HG03521 (cell line): ENCODE measurements at regions not wholly inside any gene's neighbourhood (a gene's known extent, or its start where the extent isn't known, plus 50 kb on each side); places are given as distances from the start of the nearest gene placed in this dataset.
"Not testable (repeated sequence)": the region's sequence is repeated elsewhere in the genome, so short reads cannot be mapped to it uniquely, and the experiment has no call there.

Experiments used
- ATAC-seq: cut with Tn5 transposase; IDR thresholded peaks from one replicate; pipeline ENCODE4 v1.9.1; 2021; ENCODE audit warnings: mild to moderate bottlenecking, moderate library complexity; ENCODE audit not compliant: unreplicated experiment

GRCh38 chr13:50378509-50379044, 363.3 kb downstream of the KCNRG start:
- ATAC-seq: no peak

DNA sequence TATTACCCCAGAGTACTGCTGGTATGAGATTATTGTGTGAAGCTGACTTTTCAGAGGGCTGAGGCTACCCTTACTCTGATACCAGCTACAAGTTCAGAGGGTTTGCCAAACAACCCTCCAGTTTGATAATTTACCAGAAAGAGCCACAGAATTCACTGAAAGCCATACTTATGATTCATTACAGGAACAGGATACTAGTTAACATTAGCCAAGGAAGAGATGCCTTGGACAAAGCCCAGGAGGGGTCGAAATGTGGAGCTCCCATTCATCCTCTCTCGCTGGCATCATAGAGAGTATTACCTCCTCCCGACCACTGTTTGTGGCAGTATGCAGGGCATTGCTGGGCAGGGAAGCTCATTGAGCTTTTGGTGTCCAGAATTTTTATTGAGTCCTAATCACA, 364.3 kb downstream of the KCNRG start:
- ATAC-seq: no peak

DNA sequence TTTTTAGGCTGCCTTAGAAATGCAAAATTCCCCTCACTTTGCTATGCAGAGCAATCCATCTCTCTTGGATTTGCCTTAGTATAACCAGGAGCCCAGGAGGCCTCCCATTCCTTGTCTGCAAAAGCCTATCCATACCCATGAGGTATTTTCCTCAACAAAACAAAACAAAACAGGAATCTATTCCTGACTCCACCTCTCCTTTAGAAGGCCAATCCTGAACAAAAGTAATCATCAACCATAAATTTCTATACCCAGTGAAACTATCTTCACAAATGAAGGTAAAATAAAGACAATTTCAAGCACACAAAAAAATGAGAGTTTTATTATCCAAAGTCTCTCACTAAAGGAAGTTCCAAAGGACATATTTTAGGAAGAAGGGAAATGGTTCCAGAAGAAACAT, 365.7 kb downstream of the KCNRG start:
- no peak for ATAC-seq

GRCh38 chr13:50382511-50382910, 367.3 kb downstream of the KCNRG start:
- ATAC-seq: no peak

DNA sequence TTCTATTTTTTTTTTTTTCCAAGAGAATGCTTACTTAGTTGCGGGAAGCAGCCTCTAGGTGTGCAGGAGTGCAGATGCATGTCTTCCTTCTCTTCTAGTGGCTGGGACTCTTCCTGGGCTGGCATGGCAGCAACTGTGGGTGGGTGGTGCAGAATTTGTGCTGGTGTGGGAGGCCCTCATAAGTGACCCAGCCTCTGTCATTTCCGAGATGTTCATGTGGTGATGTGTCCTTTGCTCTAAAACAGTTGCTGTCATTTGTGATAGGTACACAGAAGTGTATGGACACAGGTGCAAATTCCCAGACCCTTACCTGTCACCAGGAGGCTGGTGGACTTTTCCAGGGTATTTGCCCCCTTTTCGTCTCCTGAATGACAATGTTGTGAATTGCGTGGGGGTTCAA, 367.7 kb downstream of the KCNRG start:
- ATAC-seq: no peak

- no peak for ATAC-seq
These were observed 369.5 kb downstream of the KCNRG start for GRCh38 chr13:50384724-50385123.

GRCh38 chr13:50386541-50387050, 371.4 kb downstream of the KCNRG start:
- ATAC-seq: no peak

DNA sequence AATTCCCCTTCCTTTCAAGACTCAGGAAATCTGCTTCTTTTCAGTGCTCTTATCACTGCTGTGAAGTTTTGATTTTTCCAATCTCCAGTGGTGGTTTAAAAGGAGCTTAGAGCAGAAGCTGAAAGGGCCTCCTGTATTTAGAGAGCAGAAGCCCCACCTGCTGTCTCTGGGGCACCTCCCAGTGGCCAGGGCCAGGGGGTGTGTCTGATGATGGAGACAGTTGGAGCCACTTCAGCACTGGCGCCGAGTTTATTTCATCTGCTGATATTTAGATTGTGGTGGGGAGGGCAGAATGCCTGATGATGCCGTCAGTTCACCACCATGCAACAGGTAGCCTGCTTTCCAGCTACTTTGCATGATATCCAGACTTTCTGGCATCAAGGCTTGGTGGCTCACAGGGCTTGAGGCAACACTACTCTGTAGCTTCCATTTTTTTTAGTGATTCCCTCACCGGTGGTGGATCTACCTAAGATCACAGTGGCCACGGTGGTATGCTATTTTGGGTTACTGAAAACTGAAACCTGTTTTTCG, 371.9 kb downstream of the KCNRG start:
- ATAC-seq: no peak

- ATAC-seq: no peak
These were observed 373.2 kb downstream of the KCNRG start for GRCh38 chr13:50388481-50388880.

DNA sequence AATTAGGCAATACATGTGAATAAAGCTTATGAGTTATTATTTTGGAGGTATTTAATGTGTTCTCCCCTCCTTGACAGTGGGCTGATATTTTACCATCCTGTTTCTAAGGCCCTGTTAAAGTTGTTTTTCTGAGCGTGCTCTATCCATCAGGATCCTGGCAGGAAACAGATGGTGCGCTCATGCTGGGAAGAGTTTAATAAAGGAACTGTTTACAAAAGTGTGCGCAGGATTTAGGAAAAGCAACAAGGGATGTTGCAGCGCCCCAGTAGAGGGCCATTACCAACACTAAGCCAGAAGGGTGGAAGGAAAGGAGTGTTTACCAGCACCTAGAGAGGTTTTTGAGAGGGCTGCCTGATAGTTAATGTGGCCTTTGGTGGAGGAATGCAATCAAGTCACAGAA, 374.5 kb downstream of the KCNRG start:
- no peak for ATAC-seq

DNA sequence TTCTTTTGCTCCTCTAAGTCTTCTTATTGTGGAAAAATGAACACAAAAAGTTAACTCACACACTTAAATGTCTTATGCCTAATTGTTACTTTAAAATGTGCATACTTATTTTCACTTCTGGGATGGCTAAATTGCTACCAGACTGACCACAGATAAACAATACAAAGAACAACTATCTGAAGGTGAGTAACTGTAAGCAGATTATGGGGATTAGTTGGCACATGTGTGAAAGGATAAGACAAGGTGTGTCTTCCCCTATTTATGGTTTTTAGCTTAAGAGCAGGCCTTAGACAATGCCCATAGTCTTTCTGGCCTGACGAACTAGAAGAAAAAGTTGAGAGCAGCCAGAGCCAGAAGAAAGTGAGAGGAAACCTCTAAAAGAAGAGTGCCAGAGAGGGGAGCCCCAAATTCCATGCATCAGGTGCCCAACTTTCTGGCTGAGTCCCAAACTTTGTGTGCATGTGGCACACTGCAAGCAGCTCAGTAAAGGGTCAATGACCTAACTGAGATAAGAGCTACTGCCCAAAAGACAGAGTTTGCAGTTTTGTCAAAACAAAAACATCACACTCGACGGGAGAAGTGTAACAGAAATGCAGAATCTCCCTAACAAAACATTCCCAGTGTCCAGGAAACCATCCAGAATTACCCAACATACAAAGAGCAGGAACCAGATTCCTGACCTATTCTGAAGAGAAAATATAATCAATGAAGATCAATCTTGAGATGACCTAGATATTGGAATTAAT, 375.4 kb downstream of the KCNRG start:
- ATAC-seq: no peak

DNA sequence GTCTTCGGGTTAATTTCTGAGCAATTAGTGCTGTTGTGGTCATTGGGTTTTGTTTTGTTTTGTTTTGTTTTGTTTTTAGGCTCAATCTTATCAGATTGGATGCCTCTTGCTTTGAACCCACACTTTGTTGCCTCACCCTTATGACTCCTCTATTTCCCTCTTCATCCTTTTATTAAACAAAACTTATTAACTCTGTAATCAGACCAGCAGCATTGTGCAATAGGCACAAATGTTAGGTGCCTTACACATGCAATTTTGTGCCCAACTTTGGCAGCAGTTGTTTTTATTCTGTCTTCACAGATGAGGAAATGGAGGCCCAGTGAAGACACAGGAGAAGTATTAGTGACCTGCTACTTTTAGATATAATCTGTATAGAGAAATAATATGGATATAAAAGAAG, 377.7 kb downstream of the KCNRG start:
- ATAC-seq: no peak

DNA sequence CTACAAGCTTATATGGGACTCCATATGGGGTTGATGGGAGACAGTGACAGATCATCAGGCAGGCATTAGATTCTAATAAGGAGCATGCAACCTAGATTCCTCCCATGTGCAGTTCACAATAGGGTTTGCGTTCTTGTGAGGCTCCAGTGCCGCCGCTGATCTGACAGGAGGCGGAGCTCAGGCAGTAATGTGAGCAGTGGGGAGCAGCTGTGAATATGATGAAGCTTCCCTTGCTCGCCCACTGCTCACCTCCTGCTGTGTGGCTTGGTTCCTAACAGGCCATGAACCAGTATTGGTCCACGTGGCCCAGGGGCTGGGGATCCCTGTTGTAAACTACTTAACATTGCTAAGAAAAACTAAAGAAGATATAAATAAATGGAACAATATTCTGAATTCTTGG, 378.4 kb downstream of the KCNRG start:
- ATAC-seq: no peak

GRCh38 chr13:50396001-50396400, 380.8 kb downstream of the KCNRG start:
- no peak for ATAC-seq

DNA sequence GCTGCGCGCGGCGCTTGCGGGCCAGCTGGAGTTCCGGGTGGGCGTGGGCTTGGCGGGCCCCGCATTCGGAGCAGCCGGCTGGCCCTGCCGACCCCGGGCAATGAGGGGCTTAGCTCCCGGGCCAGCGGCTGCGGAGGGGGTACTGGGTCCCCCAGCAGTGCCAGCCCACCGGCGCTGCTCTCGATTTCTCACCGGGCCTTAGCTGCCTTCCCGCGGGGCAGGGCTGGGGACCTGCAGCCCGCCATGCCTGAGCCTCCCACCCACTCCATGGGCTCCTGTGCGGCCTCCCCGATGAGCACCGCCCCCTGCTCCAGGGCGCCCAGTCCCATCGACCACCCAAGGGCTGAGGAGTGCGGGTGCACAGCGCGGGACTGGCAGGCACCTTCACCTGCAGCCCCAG, 381.4 kb downstream of the KCNRG start:
- not testable (repeated sequence) for ATAC-seq

DNA sequence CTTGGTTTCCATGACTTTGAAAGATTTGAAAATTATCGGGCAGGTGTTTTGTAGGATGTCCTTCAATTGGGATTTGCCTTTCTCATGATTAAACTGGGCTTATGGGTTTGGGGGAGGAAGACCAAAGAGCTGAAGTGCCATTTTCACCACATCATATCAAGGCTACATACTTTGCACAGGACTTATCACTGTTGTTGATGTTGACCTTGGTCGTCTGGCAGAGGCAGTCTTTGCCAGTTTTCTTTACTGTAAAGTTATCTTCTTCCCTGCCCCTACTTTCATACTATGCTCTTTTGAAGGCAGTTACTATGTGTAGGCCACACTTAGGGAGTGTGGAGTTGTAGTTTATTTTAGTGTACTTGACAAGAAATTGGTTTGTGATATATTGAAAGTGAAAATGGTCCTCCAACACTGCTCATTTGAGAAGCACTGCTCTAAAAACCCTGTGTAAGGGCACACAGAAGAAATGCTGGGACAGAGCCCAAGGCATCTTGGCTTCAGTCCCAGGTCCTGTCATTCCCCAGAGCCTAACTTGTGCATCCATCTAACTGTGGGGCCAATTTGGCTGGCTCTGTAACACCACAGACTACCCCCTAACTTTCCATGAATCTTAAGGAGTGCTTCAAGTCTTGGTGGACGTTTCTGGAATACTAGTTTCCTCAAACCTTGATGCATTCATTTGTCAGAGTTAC, 384.9 kb downstream of the KCNRG start:
- ATAC-seq: no peak

- ATAC-seq: no peak
These were observed 385.8 kb downstream of the KCNRG start for GRCh38 chr13:50401049-50401505.

DNA sequence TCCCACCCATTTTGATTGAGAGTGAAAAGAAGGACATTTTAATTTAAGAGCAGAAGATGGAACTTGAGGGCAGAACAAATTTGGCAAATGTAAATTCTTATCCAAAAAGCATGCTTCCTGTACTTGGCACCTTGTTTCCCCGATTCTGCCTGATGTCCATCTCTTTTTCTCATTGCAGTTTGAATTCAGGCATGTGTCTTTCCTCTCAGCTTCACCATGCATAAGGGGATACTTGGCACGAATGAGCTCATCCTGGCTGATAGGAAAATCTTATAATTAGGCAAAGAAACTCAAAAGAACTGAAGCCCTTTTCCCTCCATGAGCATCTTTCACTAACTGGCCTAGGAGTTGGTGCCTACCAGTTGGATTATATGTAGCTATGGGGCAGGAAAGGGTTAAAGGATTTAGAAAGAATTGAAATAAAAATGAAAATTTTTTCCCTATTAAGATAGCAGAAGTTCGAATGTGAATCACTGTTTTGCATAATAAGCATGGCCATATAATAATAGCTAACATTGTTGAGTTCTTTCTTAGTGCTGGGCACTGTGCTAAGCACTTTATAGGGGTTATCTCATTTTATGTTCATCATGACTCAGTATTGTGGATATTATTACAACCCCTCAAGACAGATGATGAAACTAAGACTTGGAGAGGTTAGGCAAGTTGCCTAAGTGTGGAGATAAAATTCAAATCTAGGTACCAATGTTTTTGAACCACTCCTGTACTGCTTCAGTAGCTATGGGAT, 386.6 kb downstream of the KCNRG start:
- no peak for ATAC-seq

DNA sequence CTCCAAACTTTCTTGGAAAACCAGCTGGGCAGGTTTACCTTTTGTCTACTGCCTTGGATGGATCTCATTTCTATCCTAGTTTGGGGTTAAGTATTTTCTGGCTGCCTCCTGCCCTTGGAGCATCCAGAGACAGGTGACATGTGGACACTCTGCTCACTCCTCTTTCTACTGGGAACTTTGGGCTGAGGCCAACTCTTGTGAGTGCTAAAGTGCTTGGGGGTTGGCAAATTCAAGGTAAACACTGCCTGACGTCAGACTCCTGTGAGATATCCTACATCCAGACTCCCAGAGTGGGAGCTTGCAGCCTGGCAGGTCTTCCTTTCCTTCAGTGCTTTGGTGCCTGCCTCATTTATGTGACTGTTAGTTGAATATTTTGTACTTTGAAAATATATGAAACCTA, 388.1 kb downstream of the KCNRG start:
- no peak for ATAC-seq

DNA sequence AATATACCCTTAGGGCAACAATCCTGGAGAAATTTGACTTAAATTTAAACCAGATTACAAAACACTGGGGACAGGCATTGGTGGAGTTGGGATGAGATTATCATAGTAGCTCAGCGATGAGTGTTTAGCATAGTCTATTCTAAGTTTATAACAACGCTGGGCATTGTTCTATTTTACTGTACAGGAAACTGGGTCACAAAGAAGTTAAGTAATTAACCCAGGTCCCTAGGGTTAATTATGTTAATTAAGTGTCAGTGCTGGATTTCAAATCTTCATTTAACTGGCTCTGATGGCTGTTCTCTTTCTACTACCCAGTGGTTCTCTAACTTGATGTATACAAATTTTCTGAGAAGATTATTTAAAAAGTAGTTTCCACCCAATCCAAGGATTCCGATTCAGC, 388.9 kb downstream of the KCNRG start:
- no peak for ATAC-seq

DNA sequence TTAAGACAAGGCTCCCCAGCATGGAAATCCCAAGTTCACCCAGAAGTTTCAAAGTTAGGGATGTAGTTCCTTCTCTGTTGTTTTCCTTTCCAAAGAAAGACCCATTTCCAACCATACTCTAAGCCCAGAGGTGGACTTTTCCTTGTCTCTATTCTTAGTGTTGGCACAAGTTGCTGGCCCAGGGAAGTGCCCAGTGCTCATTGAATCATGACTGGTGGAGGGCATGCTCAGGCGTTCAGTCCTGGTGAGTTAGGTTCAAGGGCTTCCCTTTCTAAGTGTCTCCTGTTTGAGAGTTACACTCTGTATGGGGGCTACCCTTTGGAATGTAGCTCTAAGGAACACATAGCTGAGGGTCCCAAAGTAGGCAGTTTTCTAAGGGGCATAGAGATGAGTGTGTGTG, 389.5 kb downstream of the KCNRG start:
- ATAC-seq: no peak
